Liver (tissue), 8 donors: ENCODE measurements at regions not wholly inside any gene's neighbourhood (a gene's known extent, or its start where the extent isn't known, plus 50 kb on each side); places are given as distances from the start of the nearest gene placed in this dataset.

Experiments used
- DNase-seq: peaks from one replicate; pipeline ENCODE4 v3.0.0-alpha.2; 2017; ENCODE audit warnings: low spot score
- H3K27ac ChIP-seq, 2 donors: one replicate each; pipeline ENCODE4 v1.7.0; 2013; ENCODE audit warnings: inconsistent platforms in 2 of 2, low read length in 2 of 2, control low read depth in 1 of 2, low read depth in 1 of 2, mild to moderate bottlenecking in 1 of 2
- H3K27me3 ChIP-seq, 4 donors: one replicate each; pipeline versions ENCODE4 v1.6.1 to v1.7.0; 2013; ENCODE audit warnings: low read length in 3 of 4, inconsistent platforms in 1 of 4, mild to moderate bottlenecking in 1 of 4, moderate library complexity in 1 of 4; ENCODE audit not compliant: control insufficient read depth in 4 of 4, insufficient read depth in 4 of 4
- H3K36me3 ChIP-seq, 4 donors: one replicate each; pipeline versions ENCODE4 v1.6.1 to v1.7.0; 2013; ENCODE audit warnings: low read length in 3 of 4, mild to moderate bottlenecking in 3 of 4, low read depth in 1 of 4, moderate library complexity in 1 of 4; ENCODE audit not compliant: control insufficient read depth in 4 of 4, insufficient read depth in 3 of 4
- H3K4me1 ChIP-seq, 4 donors: one replicate each; pipeline versions ENCODE4 v1.6.1 to v1.7.0; 2013; ENCODE audit warnings: low read length in 3 of 4, mild to moderate bottlenecking in 3 of 4, moderate library complexity in 1 of 4; ENCODE audit not compliant: control insufficient read depth in 4 of 4, insufficient read depth in 4 of 4
- H3K4me3 ChIP-seq, 3 donors: one replicate each; pipeline versions ENCODE4 v1.6.1 to v1.7.0; 2013; ENCODE audit warnings: low read length in 3 of 3, control low read depth in 1 of 3, low read depth in 1 of 3, mild to moderate bottlenecking in 1 of 3
- H3K9ac ChIP-seq, 2 donors: one replicate each; pipeline ENCODE4 v1.7.0; 2013; ENCODE audit warnings: low read length in 2 of 2, mild to moderate bottlenecking in 2 of 2, moderate library complexity in 2 of 2, control low read depth in 1 of 2, low read depth in 1 of 2
- H3K9me3 ChIP-seq, 4 donors: one replicate each; pipeline versions ENCODE4 v1.6.1 to v1.7.0; 2013; ENCODE audit warnings: low read length in 3 of 4; ENCODE audit not compliant: control insufficient read depth in 4 of 4
- EGR1 ChIP-seq, 2 donors: IDR thresholded peaks; 2 replicates each; pipeline ENCODE4 v1.6.1; 2016 to 2018; ENCODE audit warnings: antibody characterized with exemption in 2 of 2, low read depth in 2 of 2
- FOXA2 ChIP-seq: IDR thresholded peaks from 2 replicates; pipeline ENCODE4 v1.6.1; 2016; ENCODE audit warnings: antibody characterized with exemption
- GABPA ChIP-seq, 2 donors: IDR thresholded peaks in 1 of 2; conservative IDR thresholded peaks in 1 of 2; 2 replicates each; pipeline ENCODE4 v1.6.1; 2016; ENCODE audit warnings: antibody characterized with exemption in 2 of 2, mild to moderate bottlenecking in 1 of 2, moderate library complexity in 1 of 2
- HNF4G ChIP-seq: IDR thresholded peaks from 2 replicates; pipeline ENCODE4 v1.6.1; 2016; ENCODE audit warnings: antibody characterized with exemption
- JUND ChIP-seq, 2 donors: IDR thresholded peaks; 2 replicates each; pipeline ENCODE4 v1.6.1; 2016; ENCODE audit warnings: antibody characterized with exemption in 2 of 2
- NR2F2 ChIP-seq: IDR thresholded peaks from 2 replicates; pipeline ENCODE4 v1.6.1; 2016; ENCODE audit warnings: antibody characterized with exemption
- RAD21 ChIP-seq, 2 donors: IDR thresholded peaks; 2 replicates each; pipeline ENCODE4 v1.6.1; 2016; ENCODE audit warnings: antibody characterized with exemption in 2 of 2, mild to moderate bottlenecking in 2 of 2
- SP1 ChIP-seq: IDR thresholded peaks from 2 replicates; pipeline ENCODE4 v1.6.1; 2018; ENCODE audit warnings: antibody characterized with exemption, mild to moderate bottlenecking
- WGBS: extraction: QIAGEN DNeasy Blood & Tissue Kit; methylation state at CpG from one replicate; pipeline ENCODE4 v1.1.7; 2013; 5-methylcytosine and 5-hydroxymethylcytosine counted together
- TF ChIP-seq, protein P1 (sequence below): fragments of 150-350 bp; IDR thresholded peaks from 2 replicates; pipeline ENCODE4 v1.5.1; 2017; ENCODE audit warnings: improper control_type of control experiment, low read depth, low read length; ENCODE audit not compliant: missing input control
- TF ChIP-seq, protein P2 (sequence below): IDR thresholded peaks from 2 replicates; pipeline ENCODE4 v1.6.1; 2016; ENCODE audit warnings: antibody characterized with exemption
- TF ChIP-seq, protein P3 (sequence below): IDR thresholded peaks from 2 replicates; pipeline ENCODE4 v1.6.1; 2016; ENCODE audit warnings: antibody characterized with exemption, mild to moderate bottlenecking
- donor health status: healthy.
- donor health status: healthy.
- donor health status: healthy.
- donor health status: healthy.
- donor health status: healthy.

DNA sequence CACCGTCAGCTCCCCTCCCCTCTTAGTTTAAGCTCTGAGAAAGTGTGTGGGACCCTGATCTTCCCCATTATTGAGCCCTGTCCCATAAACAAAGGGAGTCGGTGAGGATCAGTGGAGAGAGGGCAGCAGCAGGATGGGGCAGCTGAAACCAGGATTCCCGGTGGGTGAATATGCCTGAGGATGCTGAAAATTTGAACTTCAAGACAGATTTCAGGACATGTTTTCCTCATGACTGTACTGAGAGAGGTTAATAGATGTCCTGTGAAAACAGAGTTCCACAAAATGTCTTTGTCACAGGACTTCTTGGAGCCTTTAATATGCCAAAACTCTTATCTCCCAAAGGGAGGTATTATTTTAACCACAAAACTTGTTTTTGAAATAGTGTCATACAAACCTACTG is 53.5 kb upstream of the SLC22A16 start:
- 88% methylated on average over 3 of the region's 3 CpGs for WGBS
- H3K9me3 ChIP-seq: no peaks in the 10 kb centered on the region
- H3K4me3 ChIP-seq: no peak overlapping the region
- TF ChIP-seq HNF4G (no peak), EGR1 (IDR thresholded peaks at IDR 0.05; ENCODE audit: low read depth in 2 of 2) (no peak), SP1 (no peak), RAD21 (IDR thresholded peaks at IDR 0.05) (no peak), GABPA (IDR thresholded peaks at IDR 0.05 in 1 of 2, conservative IDR thresholded peaks at IDR 0.05 in 1 of 2) (no peak)
- H3K27me3 ChIP-seq: no peaks in the 10 kb centered on the region
- no peaks in the 10 kb centered on the region for H3K4me1 ChIP-seq
- no peak overlapping the region for H3K9ac ChIP-seq
- H3K36me3 ChIP-seq: no peaks in the 10 kb centered on the region
- no peak overlapping the region for H3K27ac ChIP-seq
- no peak for DNase-seq

DNA sequence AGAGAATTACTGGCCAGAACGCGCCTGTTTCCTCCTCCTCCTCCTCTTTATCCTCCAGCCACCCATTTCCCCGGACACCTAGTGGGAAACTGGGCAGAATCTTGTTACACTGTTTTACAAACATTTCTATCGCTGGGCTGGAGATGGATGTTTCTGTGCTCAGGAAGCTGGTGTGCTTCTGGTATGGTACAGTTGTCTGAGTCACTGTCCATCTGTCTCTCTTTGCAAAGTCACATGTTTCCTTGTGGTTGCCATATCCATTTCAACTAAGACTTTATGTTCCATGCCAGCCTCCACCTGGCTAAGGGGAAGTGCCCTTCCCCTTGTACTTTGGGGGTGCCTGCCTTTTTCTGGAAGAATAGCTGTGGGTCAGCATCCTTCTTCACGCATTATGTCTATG is 52.9 kb upstream of the SLC22A16 start:
- Histone ChIP-seq H3K4me1 (no peaks in the 10 kb centered on the region), H3K36me3 (no peaks in the 10 kb centered on the region), H3K27ac (no peak overlapping the region), H3K27me3 (no peaks in the 10 kb centered on the region), H3K9me3 (no peaks in the 10 kb centered on the region), H3K9ac (no peak overlapping the region), H3K4me3 (no peak overlapping the region)
- TF ChIP-seq, protein P1, sequence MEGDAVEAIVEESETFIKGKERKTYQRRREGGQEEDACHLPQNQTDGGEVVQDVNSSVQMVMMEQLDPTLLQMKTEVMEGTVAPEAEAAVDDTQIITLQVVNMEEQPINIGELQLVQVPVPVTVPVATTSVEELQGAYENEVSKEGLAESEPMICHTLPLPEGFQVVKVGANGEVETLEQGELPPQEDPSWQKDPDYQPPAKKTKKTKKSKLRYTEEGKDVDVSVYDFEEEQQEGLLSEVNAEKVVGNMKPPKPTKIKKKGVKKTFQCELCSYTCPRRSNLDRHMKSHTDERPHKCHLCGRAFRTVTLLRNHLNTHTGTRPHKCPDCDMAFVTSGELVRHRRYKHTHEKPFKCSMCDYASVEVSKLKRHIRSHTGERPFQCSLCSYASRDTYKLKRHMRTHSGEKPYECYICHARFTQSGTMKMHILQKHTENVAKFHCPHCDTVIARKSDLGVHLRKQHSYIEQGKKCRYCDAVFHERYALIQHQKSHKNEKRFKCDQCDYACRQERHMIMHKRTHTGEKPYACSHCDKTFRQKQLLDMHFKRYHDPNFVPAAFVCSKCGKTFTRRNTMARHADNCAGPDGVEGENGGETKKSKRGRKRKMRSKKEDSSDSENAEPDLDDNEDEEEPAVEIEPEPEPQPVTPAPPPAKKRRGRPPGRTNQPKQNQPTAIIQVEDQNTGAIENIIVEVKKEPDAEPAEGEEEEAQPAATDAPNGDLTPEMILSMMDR: no peak
- TF ChIP-seq RAD21 (IDR thresholded peaks at IDR 0.05) (no peak), NR2F2 (no peak), SP1 (no peak), HNF4G (no peak), FOXA2 (no peak)
- TF ChIP-seq, protein P2, sequence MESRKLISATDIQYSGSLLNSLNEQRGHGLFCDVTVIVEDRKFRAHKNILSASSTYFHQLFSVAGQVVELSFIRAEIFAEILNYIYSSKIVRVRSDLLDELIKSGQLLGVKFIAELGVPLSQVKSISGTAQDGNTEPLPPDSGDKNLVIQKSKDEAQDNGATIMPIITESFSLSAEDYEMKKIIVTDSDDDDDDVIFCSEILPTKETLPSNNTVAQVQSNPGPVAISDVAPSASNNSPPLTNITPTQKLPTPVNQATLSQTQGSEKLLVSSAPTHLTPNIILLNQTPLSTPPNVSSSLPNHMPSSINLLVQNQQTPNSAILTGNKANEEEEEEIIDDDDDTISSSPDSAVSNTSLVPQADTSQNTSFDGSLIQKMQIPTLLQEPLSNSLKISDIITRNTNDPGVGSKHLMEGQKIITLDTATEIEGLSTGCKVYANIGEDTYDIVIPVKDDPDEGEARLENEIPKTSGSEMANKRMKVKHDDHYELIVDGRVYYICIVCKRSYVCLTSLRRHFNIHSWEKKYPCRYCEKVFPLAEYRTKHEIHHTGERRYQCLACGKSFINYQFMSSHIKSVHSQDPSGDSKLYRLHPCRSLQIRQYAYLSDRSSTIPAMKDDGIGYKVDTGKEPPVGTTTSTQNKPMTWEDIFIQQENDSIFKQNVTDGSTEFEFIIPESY: no peak
- TF ChIP-seq, protein P3, sequence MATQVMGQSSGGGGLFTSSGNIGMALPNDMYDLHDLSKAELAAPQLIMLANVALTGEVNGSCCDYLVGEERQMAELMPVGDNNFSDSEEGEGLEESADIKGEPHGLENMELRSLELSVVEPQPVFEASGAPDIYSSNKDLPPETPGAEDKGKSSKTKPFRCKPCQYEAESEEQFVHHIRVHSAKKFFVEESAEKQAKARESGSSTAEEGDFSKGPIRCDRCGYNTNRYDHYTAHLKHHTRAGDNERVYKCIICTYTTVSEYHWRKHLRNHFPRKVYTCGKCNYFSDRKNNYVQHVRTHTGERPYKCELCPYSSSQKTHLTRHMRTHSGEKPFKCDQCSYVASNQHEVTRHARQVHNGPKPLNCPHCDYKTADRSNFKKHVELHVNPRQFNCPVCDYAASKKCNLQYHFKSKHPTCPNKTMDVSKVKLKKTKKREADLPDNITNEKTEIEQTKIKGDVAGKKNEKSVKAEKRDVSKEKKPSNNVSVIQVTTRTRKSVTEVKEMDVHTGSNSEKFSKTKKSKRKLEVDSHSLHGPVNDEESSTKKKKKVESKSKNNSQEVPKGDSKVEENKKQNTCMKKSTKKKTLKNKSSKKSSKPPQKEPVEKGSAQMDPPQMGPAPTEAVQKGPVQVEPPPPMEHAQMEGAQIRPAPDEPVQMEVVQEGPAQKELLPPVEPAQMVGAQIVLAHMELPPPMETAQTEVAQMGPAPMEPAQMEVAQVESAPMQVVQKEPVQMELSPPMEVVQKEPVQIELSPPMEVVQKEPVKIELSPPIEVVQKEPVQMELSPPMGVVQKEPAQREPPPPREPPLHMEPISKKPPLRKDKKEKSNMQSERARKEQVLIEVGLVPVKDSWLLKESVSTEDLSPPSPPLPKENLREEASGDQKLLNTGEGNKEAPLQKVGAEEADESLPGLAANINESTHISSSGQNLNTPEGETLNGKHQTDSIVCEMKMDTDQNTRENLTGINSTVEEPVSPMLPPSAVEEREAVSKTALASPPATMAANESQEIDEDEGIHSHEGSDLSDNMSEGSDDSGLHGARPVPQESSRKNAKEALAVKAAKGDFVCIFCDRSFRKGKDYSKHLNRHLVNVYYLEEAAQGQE: no peak
- 81% methylated on average over 5 of the region's 5 CpGs for WGBS
- DNase-seq: no peak

DNA sequence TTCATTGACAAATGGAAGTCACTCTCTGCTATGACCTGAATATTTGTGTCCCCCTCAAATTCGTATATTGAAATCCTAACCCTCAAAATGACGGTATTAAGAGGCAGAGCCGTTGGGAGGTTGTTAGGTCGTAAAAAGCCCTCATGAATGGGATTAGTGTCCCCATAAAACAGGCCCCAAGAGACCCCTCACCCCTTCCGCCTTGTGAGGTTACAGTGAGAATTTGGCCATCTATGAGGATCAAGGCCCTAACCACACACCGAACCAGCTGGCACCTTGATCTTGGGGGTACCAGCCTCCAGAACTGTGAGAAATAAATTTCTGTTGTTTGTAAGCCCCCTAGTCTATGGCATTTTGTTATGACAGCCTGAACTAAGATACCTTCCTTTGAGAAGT is 52.5 kb upstream of the SLC22A16 start:
- no peak overlapping the region for H3K4me3 ChIP-seq
- H3K36me3 ChIP-seq: no peaks in the 10 kb centered on the region
- no peak overlapping the region for H3K9ac ChIP-seq
- TF ChIP-seq FOXA2 (no peak), JUND (IDR thresholded peaks at IDR 0.05) (no peak)
- TF ChIP-seq, protein P1: no peak
- H3K27me3 ChIP-seq: no peaks in the 10 kb centered on the region
- peak overlapping the region in 1 of 2 donors; percentile 25 for H3K27ac ChIP-seq
- no peaks in the 10 kb centered on the region for H3K4me1 ChIP-seq
- 85% methylated on average over 6 of the region's 6 CpGs for whole genome bisulfite sequencing
- DNase-seq: no peak
- no peaks in the 10 kb centered on the region for H3K9me3 ChIP-seq
